Cardiac muscle cell (in vitro differentiated cells and primary cell): ENCODE measurements at regions not wholly inside any gene's neighbourhood (a gene's known extent, or its start where the extent isn't known, plus 50 kb on each side); places are given as distances from the start of the nearest gene placed in this dataset.

Experiments
- DNase-seq, 2 donors: peaks; one replicate each; pipeline versions ENCODE4 v3.0.0 to v3.0.0-alpha.2; 2010 to 2017; ENCODE audit warnings: low read depth in 1 of 2, low spot score in 1 of 2
- H3K27ac ChIP-seq: fragments of 200-600 bp; sonication (generic); 2 replicates; pipeline ENCODE4 v1.5.1; 2016
- H3K27me3 ChIP-seq: fragments of 200-600 bp; sonication (generic); 2 replicates; pipeline ENCODE4 v1.6.0; 2016; ENCODE audit warnings: control low read depth
- H3K36me3 ChIP-seq: fragments of 200-600 bp; sonication (generic); 2 replicates; pipeline ENCODE4 v1.5.1; 2016; ENCODE audit warnings: control low read depth
- H3K4me1 ChIP-seq: fragments of 200-600 bp; sonication (generic); 2 replicates; pipeline ENCODE4 v1.8.1; 2017; ENCODE audit warnings: low read depth, mild to moderate bottlenecking, mixed run types
- H3K4me3 ChIP-seq: fragments of 200-600 bp; sonication (generic); 2 replicates; pipeline ENCODE4 v1.5.1; 2016; ENCODE audit warnings: mild to moderate bottlenecking
- H3K9me3 ChIP-seq: fragments of 200-600 bp; sonication (generic); 2 replicates; pipeline ENCODE4 v1.5.1; 2017; ENCODE audit warnings: low read depth, mild to moderate bottlenecking, control low read depth
- CTCF ChIP-seq: IDR thresholded peaks from 2 replicates; pipeline ENCODE4 v1.5.1; 2012; ENCODE audit warnings: low read depth, mild to moderate bottlenecking, low read length

DNA sequence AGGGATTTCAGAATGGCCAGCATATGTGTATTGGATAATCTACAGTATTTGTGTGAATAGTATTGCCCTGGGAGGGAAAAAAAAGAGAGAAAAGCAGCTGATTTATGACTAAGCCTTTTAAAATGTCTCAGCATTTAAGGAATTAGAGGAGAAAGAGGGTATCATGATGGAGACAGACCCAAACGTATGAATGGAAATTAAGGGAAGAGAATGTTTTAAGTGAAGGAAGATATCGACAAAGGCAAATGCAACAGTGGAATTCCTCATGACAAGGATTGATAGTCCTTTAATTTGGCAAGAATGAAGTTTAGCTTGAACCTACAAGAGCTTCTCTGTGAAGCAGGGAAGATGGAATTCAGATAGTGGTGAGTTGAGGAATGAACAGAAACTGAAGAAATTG lies 367.3 kb upstream of the POU3F2 start:
- H3K9me3 ChIP-seq = no peaks in the 10 kb centered on the region
- no peak overlapping the region for H3K27ac ChIP-seq
- TF ChIP-seq CTCF = no peak
- no peak for DNase-seq
- H3K4me3 ChIP-seq = no peak overlapping the region
- no peaks in the 10 kb centered on the region for H3K36me3 ChIP-seq
- H3K4me1 ChIP-seq = no peaks in the 10 kb centered on the region
- H3K27me3 ChIP-seq = no peaks in the 10 kb centered on the region

DNA sequence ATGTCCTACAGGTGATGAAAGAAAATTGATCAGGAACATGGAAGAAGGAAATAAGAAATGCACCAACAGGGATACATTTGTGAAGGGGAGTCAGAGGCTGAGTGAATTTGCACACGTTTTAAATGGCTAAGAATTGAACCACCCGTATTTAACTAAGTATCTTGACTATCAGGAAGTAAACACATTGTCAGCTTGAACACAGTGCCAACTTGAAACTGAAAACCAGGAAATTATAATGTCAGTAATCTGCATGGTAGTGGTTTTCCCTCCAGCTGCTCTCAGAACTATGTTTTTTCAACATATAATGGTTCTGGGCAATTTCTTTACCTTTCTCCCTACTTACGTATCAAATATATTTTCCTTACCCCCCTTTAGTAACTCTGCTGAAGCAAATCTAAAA lies 366.5 kb upstream of the POU3F2 start:
- no peaks in the 10 kb centered on the region for H3K9me3 ChIP-seq
- DNase-seq = no peak
- H3K4me3 ChIP-seq = no peak overlapping the region
- H3K4me1 ChIP-seq = no peaks in the 10 kb centered on the region
- H3K27me3 ChIP-seq = no peaks in the 10 kb centered on the region
- no peak for TF ChIP-seq CTCF
- H3K36me3 ChIP-seq = no peaks in the 10 kb centered on the region
- H3K27ac ChIP-seq = no peak overlapping the region

DNA sequence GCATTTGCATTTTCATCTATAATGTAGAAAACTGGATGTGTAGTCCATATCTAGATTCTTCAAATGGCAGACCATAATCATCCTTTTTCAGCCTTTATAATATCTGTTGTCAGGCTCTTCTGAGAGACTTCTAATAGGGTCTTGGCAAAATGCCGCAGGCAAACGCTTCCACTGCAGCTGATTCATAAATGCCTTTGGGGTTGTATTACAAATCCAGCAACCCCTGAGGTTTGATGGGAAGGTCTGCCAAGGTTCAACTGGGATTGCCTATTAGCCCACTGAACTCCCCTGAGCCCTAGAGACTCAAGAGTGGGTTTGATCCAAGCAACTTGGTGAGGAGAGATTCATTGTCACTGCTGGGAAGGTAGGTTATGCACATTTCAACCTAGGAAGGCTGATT lies 365.2 kb upstream of the POU3F2 start:
- TF ChIP-seq CTCF = no peak
- no peak overlapping the region for H3K27ac ChIP-seq
- no peak overlapping the region for H3K4me3 ChIP-seq
- no peak for DNase-seq
- H3K36me3 ChIP-seq = no peaks in the 10 kb centered on the region
- no peaks in the 10 kb centered on the region for H3K27me3 ChIP-seq
- H3K4me1 ChIP-seq = no peaks in the 10 kb centered on the region
- H3K9me3 ChIP-seq = no peaks in the 10 kb centered on the region

GRCh38 chr6:98470821-98471220 lies 363.6 kb upstream of the POU3F2 start:
- DNase-seq = peak in 1 of 2 donors; percentile 19
- H3K27ac ChIP-seq = no peak overlapping the region
- no peak for TF ChIP-seq CTCF

DNA sequence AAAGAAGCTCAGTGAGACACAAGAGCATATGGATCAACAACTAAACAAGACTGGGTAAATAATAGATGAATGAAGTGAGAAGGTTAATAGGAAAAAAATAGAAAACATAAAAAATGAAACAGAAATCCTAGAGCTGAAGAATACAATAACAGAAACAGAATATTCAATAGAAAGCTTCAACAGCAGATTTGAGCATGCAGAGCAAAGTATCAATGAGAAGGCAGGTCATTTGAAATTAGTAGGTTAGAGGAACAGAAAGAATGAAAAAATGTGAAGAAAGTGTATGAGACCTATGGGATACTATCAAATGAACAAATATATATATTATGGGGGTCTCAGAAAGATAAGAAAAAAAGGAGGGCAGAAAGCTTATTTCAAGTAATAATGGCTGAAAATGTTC lies 362.9 kb upstream of the POU3F2 start:
- H3K36me3 ChIP-seq = no peaks in the 10 kb centered on the region
- no peaks in the 10 kb centered on the region for H3K4me1 ChIP-seq
- H3K27me3 ChIP-seq = no peaks in the 10 kb centered on the region
- no peak overlapping the region for H3K27ac ChIP-seq
- DNase-seq = no peak
- H3K9me3 ChIP-seq = no peaks in the 10 kb centered on the region
- H3K4me3 ChIP-seq = no peak overlapping the region
- no peak for TF ChIP-seq CTCF

More at GRCh38 chr6:98470821-98471220, 363.6 kb upstream of the POU3F2 start:
- no peaks in the 10 kb centered on the region for H3K9me3 ChIP-seq
- H3K36me3 ChIP-seq = no peaks in the 10 kb centered on the region
- H3K27me3 ChIP-seq = no peaks in the 10 kb centered on the region
- no peaks in the 10 kb centered on the region for H3K4me1 ChIP-seq
- H3K4me3 ChIP-seq = no peak overlapping the region

GRCh38 chr6:98477231-98477630 lies 357.1 kb upstream of the POU3F2 start:
- TF ChIP-seq CTCF = no peak
- no peaks in the 10 kb centered on the region for H3K9me3 ChIP-seq
- H3K27ac ChIP-seq = no peak overlapping the region
- no peak for DNase-seq
- H3K36me3 ChIP-seq = no peaks in the 10 kb centered on the region
- no peaks in the 10 kb centered on the region for H3K27me3 ChIP-seq
- no peaks in the 10 kb centered on the region for H3K4me1 ChIP-seq
- no peak overlapping the region for H3K4me3 ChIP-seq
